NOMO-1 (cell line): ENCODE measurements at regions not wholly inside any gene's neighbourhood (a gene's known extent, or its start where the extent isn't known, plus 50 kb on each side); places are given as distances from the start of the nearest gene placed in this dataset.
"Not testable (repeated sequence)": the region's sequence is repeated elsewhere in the genome, so short reads cannot be mapped to it uniquely, and the experiment has no call there.

ENCODE experiments used
- DNase-seq, 2 experiments: peaks; one replicate each; lab custom pipeline; 2025; ENCODE audit not compliant: unreplicated experiment in 2 of 2; lab: John Stamatoyannopoulos, UW

GRCh38 chr5:72654231-72654630, 147.0 kb upstream of the ZNF366 start:
- DNase-seq, result no peak

- DNase-seq, result no peak
Observed at GRCh38 chr5:72653586-72653985, 146.4 kb upstream of the ZNF366 start.

- DNase-seq, result no peak
Observed at GRCh38 chr5:72651779-72652178, 144.6 kb upstream of the ZNF366 start.

GRCh38 chr5:72651109-72651508, 143.9 kb upstream of the ZNF366 start:
- DNase-seq, result no peak

- DNase-seq, result no peak
Observed at GRCh38 chr5:72649449-72649848, 142.2 kb upstream of the ZNF366 start.

- DNase-seq, result no peak
Observed at GRCh38 chr5:72648480-72648879, 141.3 kb upstream of the ZNF366 start.

GRCh38 chr5:72647806-72648205, 140.6 kb upstream of the ZNF366 start:
- DNase-seq, result no peak

GRCh38 chr5:72646246-72646866, 139.1 kb upstream of the ZNF366 start:
- DNase-seq, result no peak

- DNase-seq, result no peak
Observed at GRCh38 chr5:72645064-72645846, 138.0 kb upstream of the ZNF366 start.

- DNase-seq, result peak in 1 of 2 experiments; percentile 70
Observed at GRCh38 chr5:72644296-72644695, 137.1 kb upstream of the ZNF366 start.

- no peak for DNase-seq
Observed at GRCh38 chr5:72641164-72641563, 134.0 kb upstream of the ZNF366 start.

GRCh38 chr5:72637058-72637457, 129.8 kb upstream of the ZNF366 start:
- no peak for DNase-seq

GRCh38 chr5:72636565-72636964, 129.4 kb upstream of the ZNF366 start:
- not testable (repeated sequence) for DNase-seq

GRCh38 chr5:72634444-72634843, 127.2 kb upstream of the ZNF366 start:
- no peak for DNase-seq

- DNase-seq, result no peak
Observed at GRCh38 chr5:72633649-72634048, 126.4 kb upstream of the ZNF366 start.

GRCh38 chr5:72633041-72633445, 125.8 kb upstream of the ZNF366 start:
- no peak for DNase-seq

GRCh38 chr5:72630721-72631120, 123.5 kb upstream of the ZNF366 start:
- DNase-seq, result no peak

- DNase-seq, result no peak
Observed at GRCh38 chr5:72630081-72630480, 122.9 kb upstream of the ZNF366 start.

- no peak for DNase-seq
Observed at GRCh38 chr5:72628771-72629371, 121.7 kb upstream of the ZNF366 start.

GRCh38 chr5:72625332-72625731, 118.1 kb upstream of the ZNF366 start:
- DNase-seq, result no peak

- no peak for DNase-seq
Observed at GRCh38 chr5:72624641-72625236, 117.5 kb upstream of the ZNF366 start.

- no peak for DNase-seq
Observed at GRCh38 chr5:72623936-72624335, 116.7 kb upstream of the ZNF366 start.
